ENCODE measurements at regions not wholly inside any gene's neighbourhood (a gene's known extent, or its start where the extent isn't known, plus 50 kb on each side); places are given as distances from the start of the nearest gene placed in this dataset.

GRCh38 chr9:75432386-75432785, 344.1 kb downstream of the OSTF1 start:
- ChIA-PET POLR2A (ENCODE audit: unreplicated experiment) (no interaction called here), CTCF (no interaction called here)
- Histone ChIP-seq H2AK9ac (replicated peaks; ENCODE audit: low read depth, low read length, poor library complexity) (no peak overlapping the region), H2BK120ac (ENCODE audit: low read depth, low read length) (no peak overlapping the region), H4K20me1 (ENCODE audit: insufficient read depth, low read length) (no peaks in the 10 kb centered on the region), H3K9me1 (ENCODE audit: insufficient read depth, low read length) (no peaks in the 10 kb centered on the region), H3K4me1 (ENCODE audit: control insufficient read depth, insufficient read depth, low read length) (no peaks in the 10 kb centered on the region), H2AFZ (replicated peaks; ENCODE audit: low read length, poor library complexity) (no peak overlapping the region), H4K5ac (ENCODE audit: low read depth, low read length) (no peak overlapping the region), H3K4ac (ENCODE audit: low read depth, low read length) (no peak overlapping the region), H2BK20ac (ENCODE audit: low read depth, low read length) (no peak overlapping the region), H3K14ac (replicated peaks; ENCODE audit: low read depth, low read length) (no peak overlapping the region), H2BK5ac (ENCODE audit: low read depth, low read length, poor library complexity, severe bottlenecking) (no peak overlapping the region), H3K23ac (ENCODE audit: low read depth, low read length) (no peak overlapping the region), H3K36me3 (ENCODE audit: control insufficient read depth, insufficient read depth, low read length) (no peaks in the 10 kb centered on the region), H3K4me3 (ENCODE audit: insufficient read depth, low read depth, low read length) (no peak overlapping the region), H3K27ac (ENCODE audit: insufficient read depth, low read length) (no peak overlapping the region), H4K91ac (ENCODE audit: insufficient read depth, low read depth, low read length) (no peak overlapping the region), H3K18ac (ENCODE audit: low read depth, low read length) (no peak overlapping the region), H3K56ac (ENCODE audit: extremely low read depth, insufficient read depth, low read length) (no peak overlapping the region; the same call in 1 of the 2 replicates), H3K9ac (ENCODE audit: low read depth, low read length) (no peak overlapping the region), H2AK5ac (ENCODE audit: low read depth, low read length) (no peak overlapping the region), H3K27me3 (ENCODE audit: control insufficient read depth, insufficient read depth, low read length) (no peaks in the 10 kb centered on the region), H3K79me1 (ENCODE audit: low read depth in 1 of 2, low read length in 2 of 2) (no peaks in the 10 kb centered on the region), H3K4me2 (ENCODE audit: low read depth, low read length) (no peak overlapping the region), H2BK15ac (ENCODE audit: low read depth, low read length) (no peak overlapping the region), H3K9me3 (ENCODE audit: control insufficient read depth, insufficient read depth, low read length) (peaks cover 2% of the 10 kb centered on the region; the same call in 1 of the 2 replicates), H4K8ac (ENCODE audit: low read depth in 2 of 2, low read length in 2 of 2) (no peak overlapping the region)
- TF ChIP-seq, protein P1, sequence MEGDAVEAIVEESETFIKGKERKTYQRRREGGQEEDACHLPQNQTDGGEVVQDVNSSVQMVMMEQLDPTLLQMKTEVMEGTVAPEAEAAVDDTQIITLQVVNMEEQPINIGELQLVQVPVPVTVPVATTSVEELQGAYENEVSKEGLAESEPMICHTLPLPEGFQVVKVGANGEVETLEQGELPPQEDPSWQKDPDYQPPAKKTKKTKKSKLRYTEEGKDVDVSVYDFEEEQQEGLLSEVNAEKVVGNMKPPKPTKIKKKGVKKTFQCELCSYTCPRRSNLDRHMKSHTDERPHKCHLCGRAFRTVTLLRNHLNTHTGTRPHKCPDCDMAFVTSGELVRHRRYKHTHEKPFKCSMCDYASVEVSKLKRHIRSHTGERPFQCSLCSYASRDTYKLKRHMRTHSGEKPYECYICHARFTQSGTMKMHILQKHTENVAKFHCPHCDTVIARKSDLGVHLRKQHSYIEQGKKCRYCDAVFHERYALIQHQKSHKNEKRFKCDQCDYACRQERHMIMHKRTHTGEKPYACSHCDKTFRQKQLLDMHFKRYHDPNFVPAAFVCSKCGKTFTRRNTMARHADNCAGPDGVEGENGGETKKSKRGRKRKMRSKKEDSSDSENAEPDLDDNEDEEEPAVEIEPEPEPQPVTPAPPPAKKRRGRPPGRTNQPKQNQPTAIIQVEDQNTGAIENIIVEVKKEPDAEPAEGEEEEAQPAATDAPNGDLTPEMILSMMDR (conservative IDR thresholded peaks at IDR 0.05; ENCODE audit: low read depth, low read length): no peak
- TF ChIP-seq POLR2A (IDR thresholded peaks at IDR 0.05; ENCODE audit: low read depth, low read length): no peak
- TF ChIP-seq CEBPB (IDR thresholded peaks at IDR 0.05; ENCODE audit: low read depth, low read length): no peak
- dilution Hi-C loops (cut with HindIII; ENCODE audit: low sequenced_read_pairs, unreplicated experiment) (no loop called here), intact Hi-C loops (cut with micrococcal nuclease) (no loop called here), in situ Hi-C loops (cut with MboI; ENCODE audit: low sequenced_read_pairs) (no loop called here)
- ATAC-seq (ENCODE audit: low read depth) (no peak), DNase-seq (no peak)
- no CpG with 5 or more reads among the region's 1 CpG for WGBS, 2 experiments (ENCODE audit: extremely low coverage in 2 of 2, insufficient read length in 1 of 2)
- no TSS peak for BruUV-seq (replicated peaks)
